ENCODE measurements at regions not wholly inside any gene's neighbourhood (a gene's known extent, or its start where the extent isn't known, plus 50 kb on each side); places are given as distances from the start of the nearest gene placed in this dataset.
"Not testable (repeated sequence)": the region's sequence is repeated elsewhere in the genome, so short reads cannot be mapped to it uniquely, and the experiment has no call there.

DNA sequence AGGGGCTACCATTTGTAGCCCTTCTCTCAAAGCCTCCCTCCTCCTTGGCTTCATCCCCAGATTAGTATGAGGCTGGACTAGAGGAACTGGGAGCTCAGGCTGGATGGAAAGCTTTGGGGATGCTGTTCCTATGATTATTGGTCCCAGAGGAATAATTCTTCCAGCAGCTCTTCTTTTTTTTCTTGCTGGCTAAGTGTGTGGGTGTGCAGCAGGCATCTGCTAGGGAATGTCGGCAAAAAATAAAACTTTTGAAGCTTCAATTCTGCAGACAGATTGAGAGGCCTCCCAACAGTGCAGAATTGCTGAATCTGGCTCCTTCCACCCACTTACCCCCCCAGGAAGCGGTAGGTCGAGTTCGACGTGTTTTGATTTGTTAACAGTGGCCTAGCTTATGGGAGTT, 138.5 kb upstream of the ANKRD28 start:
- Histone ChIP-seq H3K4me2 (replicated peaks; ENCODE audit: low read depth, low read length, poor library complexity, severe bottlenecking) (no peak overlapping the region), H3K4me1 (ENCODE audit: control insufficient read depth in 2 of 2, insufficient read depth in 2 of 2, low read length in 2 of 2) (no peaks in the 10 kb centered on the region), H2AFZ (ENCODE audit: insufficient read depth, low read depth, low read length, poor library complexity, severe bottlenecking) (no peak overlapping the region), H3K9me3 (ENCODE audit: control extremely low read depth in 1 of 3, control insufficient read depth in 2 of 3, insufficient read depth in 1 of 3, low read length in 2 of 3) (peaks cover 0 to 3% (median 0%) of the 10 kb centered on the region in 3 donors), H4K20me1 (ENCODE audit: control insufficient read depth, insufficient read depth, low read length, poor library complexity, severe bottlenecking) (no peaks in the 10 kb centered on the region), H3K4me3 (ENCODE audit: control extremely low read depth in 1 of 5, extremely low read depth in 1 of 5, insufficient read depth in 1 of 5, low read depth in 2 of 5, low read length in 4 of 5) (no peak overlapping the region), H3K27ac (ENCODE audit: low read length in 2 of 2) (no peak overlapping the region), H3K9ac (ENCODE audit: low read length) (no peak overlapping the region), H3K79me2 (ENCODE audit: control insufficient read depth, insufficient read depth, low read length) (no peaks in the 10 kb centered on the region), H3K27me3 (replicated peaks in 1 of 4; ENCODE audit: control extremely low read depth in 1 of 4, control insufficient read depth in 3 of 4, insufficient read depth in 4 of 4, low read length in 3 of 4) (no peaks in the 10 kb centered on the region), H3K36me3 (replicated peaks in 1 of 2; ENCODE audit: control extremely low read depth in 1 of 2, control insufficient read depth in 1 of 2, extremely low read depth in 1 of 2, insufficient read depth in 2 of 2, low read length in 1 of 2) (no peaks in the 10 kb centered on the region)
- no peak for DNase-seq
- no peak for ATAC-seq (ENCODE audit: low read depth)
- ChIA-PET CTCF (no interaction called here), POLR2A (no interaction called here)
- Mint-ChIP-seq H3K27ac (no peak overlapping the region), H3K9me3 (ENCODE audit: insufficient read depth) (peaks cover 3% of the 10 kb centered on the region), H3K27me3 (peaks cover 3% of the 10 kb centered on the region), H3K4me1 (no peaks in the 10 kb centered on the region), H3K4me3 (no peak overlapping the region)
- TF ChIP-seq, protein P1, sequence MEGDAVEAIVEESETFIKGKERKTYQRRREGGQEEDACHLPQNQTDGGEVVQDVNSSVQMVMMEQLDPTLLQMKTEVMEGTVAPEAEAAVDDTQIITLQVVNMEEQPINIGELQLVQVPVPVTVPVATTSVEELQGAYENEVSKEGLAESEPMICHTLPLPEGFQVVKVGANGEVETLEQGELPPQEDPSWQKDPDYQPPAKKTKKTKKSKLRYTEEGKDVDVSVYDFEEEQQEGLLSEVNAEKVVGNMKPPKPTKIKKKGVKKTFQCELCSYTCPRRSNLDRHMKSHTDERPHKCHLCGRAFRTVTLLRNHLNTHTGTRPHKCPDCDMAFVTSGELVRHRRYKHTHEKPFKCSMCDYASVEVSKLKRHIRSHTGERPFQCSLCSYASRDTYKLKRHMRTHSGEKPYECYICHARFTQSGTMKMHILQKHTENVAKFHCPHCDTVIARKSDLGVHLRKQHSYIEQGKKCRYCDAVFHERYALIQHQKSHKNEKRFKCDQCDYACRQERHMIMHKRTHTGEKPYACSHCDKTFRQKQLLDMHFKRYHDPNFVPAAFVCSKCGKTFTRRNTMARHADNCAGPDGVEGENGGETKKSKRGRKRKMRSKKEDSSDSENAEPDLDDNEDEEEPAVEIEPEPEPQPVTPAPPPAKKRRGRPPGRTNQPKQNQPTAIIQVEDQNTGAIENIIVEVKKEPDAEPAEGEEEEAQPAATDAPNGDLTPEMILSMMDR (IDR thresholded peaks at IDR 0.05), result no peak
- TF ChIP-seq EZH2 (IDR thresholded peaks at IDR 0.05; ENCODE audit: borderline replicate concordance, insufficient read depth, low read depth, low read length, poor library complexity, severe bottlenecking), result no peak
- no CpG with 5 or more reads among the region's 5 CpGs for WGBS (ENCODE audit: insufficient coverage)
- intact Hi-C loops (cut with micrococcal nuclease), result no loop called here

- Mint-ChIP-seq H3K4me3 (no peak overlapping the region), H3K27ac (no peak overlapping the region), H3K4me1 (no peaks in the 10 kb centered on the region), H3K27me3 (peaks cover 3% of the 10 kb centered on the region), H3K9me3 (ENCODE audit: insufficient read depth) (peaks cover 3% of the 10 kb centered on the region)
- H2AFZ ChIP-seq (ENCODE audit: insufficient read depth, low read depth, low read length, poor library complexity, severe bottlenecking), result no peak overlapping the region
- ChIA-PET CTCF (no interaction called here), POLR2A (no interaction called here)
- no peaks in the 10 kb centered on the region for H3K4me1 ChIP-seq (ENCODE audit: control insufficient read depth in 2 of 2, insufficient read depth in 2 of 2, low read length in 2 of 2)
- H3K79me2 ChIP-seq (ENCODE audit: control insufficient read depth, insufficient read depth, low read length), result no peaks in the 10 kb centered on the region
- no peak overlapping the region for H3K4me3 ChIP-seq (ENCODE audit: control extremely low read depth in 1 of 5, extremely low read depth in 1 of 5, insufficient read depth in 1 of 5, low read depth in 2 of 5, low read length in 4 of 5)
- DNase-seq, result no peak
- H3K4me2 ChIP-seq (replicated peaks; ENCODE audit: low read depth, low read length, poor library complexity, severe bottlenecking), result no peak overlapping the region
- H3K27ac ChIP-seq (ENCODE audit: low read length in 2 of 2), result no peak overlapping the region
- TF ChIP-seq, protein P1 (IDR thresholded peaks at IDR 0.05), result no peak
- no peak for TF ChIP-seq EZH2 (IDR thresholded peaks at IDR 0.05; ENCODE audit: borderline replicate concordance, insufficient read depth, low read depth, low read length, poor library complexity, severe bottlenecking)
- no peak overlapping the region for H3K9ac ChIP-seq (ENCODE audit: low read length)
- intact Hi-C loops (cut with micrococcal nuclease), result no loop called here
- no peaks in the 10 kb centered on the region for H4K20me1 ChIP-seq (ENCODE audit: control insufficient read depth, insufficient read depth, low read length, poor library complexity, severe bottlenecking)
- H3K27me3 ChIP-seq (replicated peaks in 1 of 4; ENCODE audit: control extremely low read depth in 1 of 4, control insufficient read depth in 3 of 4, insufficient read depth in 4 of 4, low read length in 3 of 4), result no peaks in the 10 kb centered on the region
- no peak for ATAC-seq (ENCODE audit: low read depth)
- H3K36me3 ChIP-seq (replicated peaks in 1 of 2; ENCODE audit: control extremely low read depth in 1 of 2, control insufficient read depth in 1 of 2, extremely low read depth in 1 of 2, insufficient read depth in 2 of 2, low read length in 1 of 2), result no peaks in the 10 kb centered on the region
- peaks cover 0 to 5% (median 0%) of the 10 kb centered on the region in 3 donors for H3K9me3 ChIP-seq (ENCODE audit: control extremely low read depth in 1 of 3, control insufficient read depth in 2 of 3, insufficient read depth in 1 of 3, low read length in 2 of 3)
- WGBS (ENCODE audit: insufficient coverage), result 100% methylated on average over 1 of the region's 1 CpG
Observed at GRCh38 chr3:15940641-15941040, 142.9 kb upstream of the ANKRD28 start.

DNA sequence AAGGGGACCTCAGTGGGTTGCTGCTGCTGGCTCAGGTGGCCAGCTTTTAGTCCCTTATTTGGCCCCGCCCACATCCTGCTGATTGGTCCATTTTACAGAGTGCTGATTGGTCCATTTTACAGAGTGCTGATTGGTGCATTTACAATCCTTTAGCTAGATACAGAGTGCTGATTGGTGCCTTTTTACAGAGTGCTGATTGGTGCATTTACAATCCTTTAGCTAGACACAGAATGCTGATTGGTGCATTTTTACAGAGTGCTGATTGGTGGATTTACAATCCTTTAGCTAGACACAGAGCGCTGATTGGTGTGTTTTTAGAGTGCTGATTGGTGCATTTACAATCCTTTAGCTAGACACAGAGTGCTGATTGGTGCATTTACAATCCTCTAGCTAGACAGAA, 143.7 kb upstream of the ANKRD28 start:
- H2AFZ ChIP-seq (ENCODE audit: insufficient read depth, low read depth, low read length, poor library complexity, severe bottlenecking); CTCF ChIA-PET; H3K27me3 Mint-ChIP-seq; H3K79me2 ChIP-seq (ENCODE audit: control insufficient read depth, insufficient read depth, low read length); H3K36me3 ChIP-seq (replicated peaks in 1 of 2; ENCODE audit: control extremely low read depth in 1 of 2, control insufficient read depth in 1 of 2, extremely low read depth in 1 of 2, insufficient read depth in 2 of 2, low read length in 1 of 2); H3K9ac ChIP-seq (ENCODE audit: low read length); POLR2A ChIA-PET; H3K9me3 ChIP-seq (ENCODE audit: control extremely low read depth in 1 of 3, control insufficient read depth in 2 of 3, insufficient read depth in 1 of 3, low read length in 2 of 3); ATAC-seq (ENCODE audit: low read depth); H3K4me1 Mint-ChIP-seq; H4K20me1 ChIP-seq (ENCODE audit: control insufficient read depth, insufficient read depth, low read length, poor library complexity, severe bottlenecking); H3K27me3 ChIP-seq (replicated peaks in 1 of 4; ENCODE audit: control extremely low read depth in 1 of 4, control insufficient read depth in 3 of 4, insufficient read depth in 4 of 4, low read length in 3 of 4); H3K9me3 Mint-ChIP-seq (ENCODE audit: insufficient read depth); H3K27ac Mint-ChIP-seq; H3K4me1 ChIP-seq (ENCODE audit: control insufficient read depth in 2 of 2, insufficient read depth in 2 of 2, low read length in 2 of 2); H3K4me2 ChIP-seq (replicated peaks; ENCODE audit: low read depth, low read length, poor library complexity, severe bottlenecking); H3K27ac ChIP-seq (ENCODE audit: low read length in 2 of 2); DNase-seq; H3K4me3 Mint-ChIP-seq; intact Hi-C loops (cut with micrococcal nuclease); H3K4me3 ChIP-seq (ENCODE audit: control extremely low read depth in 1 of 5, extremely low read depth in 1 of 5, insufficient read depth in 1 of 5, low read depth in 2 of 5, low read length in 4 of 5): not testable (repeated sequence)
- WGBS (ENCODE audit: insufficient coverage), result 67% methylated on average over 1 of the region's 2 CpGs
